HG03439 (cell line): ENCODE measurements at regions not wholly inside any gene's neighbourhood (a gene's known extent, or its start where the extent isn't known, plus 50 kb on each side); places are given as distances from the start of the nearest gene placed in this dataset.

ENCODE experiments used
- ATAC-seq: cut with Tn5 transposase; IDR thresholded peaks from one replicate; pipeline ENCODE4 v1.9.1; 2021; ENCODE audit warnings: mild to moderate bottlenecking, moderate library complexity; ENCODE audit not compliant: unreplicated experiment

DNA sequence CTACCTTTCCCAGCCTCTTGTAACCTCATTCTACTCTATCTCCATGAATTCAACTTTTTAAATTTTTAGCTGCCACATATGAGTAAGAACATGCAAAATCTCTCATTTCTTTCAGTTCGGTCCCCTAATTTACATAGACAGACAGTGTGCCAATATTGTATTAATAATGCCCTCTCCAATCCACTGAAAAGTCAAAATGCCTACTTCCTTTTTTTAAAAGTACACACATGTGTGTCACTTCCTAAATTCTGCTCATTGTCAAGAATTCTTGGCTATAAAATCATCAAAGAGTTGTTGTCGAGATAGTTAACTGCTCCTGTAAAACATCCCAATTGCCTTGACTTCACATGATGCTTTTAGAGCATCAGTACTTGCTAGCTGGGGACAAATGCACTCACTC, 84.2 kb upstream of the IL12A start:
- no peak for ATAC-seq

DNA sequence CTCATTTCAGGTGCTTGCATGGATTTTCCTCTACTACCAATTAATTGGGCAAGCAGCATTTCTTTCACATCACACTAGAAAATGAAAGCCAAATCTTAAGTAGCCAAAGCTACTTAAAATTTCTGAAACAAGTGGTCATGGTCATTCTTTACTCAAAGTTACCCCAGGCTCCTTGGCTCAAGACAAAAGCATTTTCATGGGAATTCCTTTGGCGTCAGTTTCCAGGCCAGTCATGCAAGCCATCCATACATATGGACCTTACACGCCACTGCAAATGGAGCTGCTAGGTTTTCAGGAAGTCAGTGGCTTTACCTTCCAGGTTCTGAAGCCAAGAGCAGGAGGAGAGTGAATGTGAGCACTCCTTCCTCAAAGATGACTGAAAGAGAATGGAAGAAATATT, 83.7 kb upstream of the IL12A start:
- no peak for ATAC-seq

DNA sequence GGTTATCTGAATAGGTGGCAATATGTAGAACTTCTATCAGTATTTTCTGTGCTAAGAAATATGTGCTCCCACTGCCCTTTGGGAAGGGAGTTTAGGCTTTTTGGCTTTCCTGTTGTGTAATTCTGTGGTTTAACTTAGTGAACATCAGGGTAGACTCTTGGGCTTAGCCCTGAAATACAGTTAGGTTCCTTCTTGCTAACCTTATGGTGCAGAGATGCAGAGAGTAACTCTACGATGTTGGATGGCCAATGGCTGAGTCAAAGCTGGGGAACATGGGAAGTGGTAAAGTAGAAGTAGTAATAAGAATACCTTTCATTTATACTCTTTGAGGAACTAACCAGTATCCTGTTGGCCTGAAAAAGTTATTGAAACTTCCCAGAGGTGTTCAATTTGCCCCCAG, 80.8 kb upstream of the IL12A start:
- no peak for ATAC-seq

DNA sequence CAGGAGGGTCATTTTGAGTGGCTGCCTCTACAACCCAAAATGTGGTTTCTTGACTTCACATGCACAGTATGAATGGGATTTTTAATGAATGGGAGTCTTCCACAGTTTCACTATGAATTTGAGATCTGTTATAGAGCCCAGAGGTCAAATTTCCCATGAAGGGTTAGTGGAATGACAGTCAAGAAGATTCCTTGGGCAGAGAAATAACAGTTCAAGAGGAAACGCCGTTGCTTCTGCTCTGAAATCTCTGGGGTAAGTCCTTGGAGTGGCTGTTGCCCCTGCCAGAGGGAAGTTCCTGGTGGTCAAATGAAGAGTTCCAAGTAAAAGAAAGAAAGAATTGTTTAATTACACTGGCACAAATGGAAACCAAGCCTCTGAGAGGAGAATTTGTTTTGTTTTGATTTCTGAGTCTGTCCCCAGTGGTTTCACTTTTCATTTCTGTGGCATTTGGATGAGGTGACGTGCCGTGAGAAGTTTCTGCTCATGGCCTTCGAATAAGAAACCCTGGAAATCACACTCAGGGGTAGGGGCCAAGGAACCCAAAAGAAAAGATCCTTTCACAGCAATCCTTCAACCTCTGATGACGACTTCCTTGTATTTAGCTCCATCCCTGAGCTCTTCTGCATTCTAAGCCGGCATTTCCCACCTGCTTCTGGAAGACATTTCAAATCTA, 77.5 kb upstream of the IL12A start:
- peak; percentile 91 for ATAC-seq

DNA sequence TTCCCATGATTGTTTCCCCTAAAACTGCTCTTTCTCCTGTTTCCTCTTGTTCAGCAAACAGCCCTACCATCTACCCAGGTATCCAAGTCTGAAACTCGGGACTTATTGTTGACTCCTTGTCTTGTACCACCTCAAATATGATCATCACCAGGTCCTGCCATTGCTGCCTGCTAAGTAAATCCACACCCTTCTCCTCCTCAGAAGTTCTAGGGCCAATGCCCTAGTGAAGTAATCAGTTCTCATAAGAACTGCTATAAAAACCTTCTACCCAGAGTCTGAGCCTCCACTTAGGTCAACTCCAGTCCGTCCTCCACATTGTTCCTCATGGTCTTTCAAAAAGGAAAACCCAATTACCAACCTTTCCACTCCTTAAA, 77.0 kb upstream of the IL12A start:
- no peak for ATAC-seq

DNA sequence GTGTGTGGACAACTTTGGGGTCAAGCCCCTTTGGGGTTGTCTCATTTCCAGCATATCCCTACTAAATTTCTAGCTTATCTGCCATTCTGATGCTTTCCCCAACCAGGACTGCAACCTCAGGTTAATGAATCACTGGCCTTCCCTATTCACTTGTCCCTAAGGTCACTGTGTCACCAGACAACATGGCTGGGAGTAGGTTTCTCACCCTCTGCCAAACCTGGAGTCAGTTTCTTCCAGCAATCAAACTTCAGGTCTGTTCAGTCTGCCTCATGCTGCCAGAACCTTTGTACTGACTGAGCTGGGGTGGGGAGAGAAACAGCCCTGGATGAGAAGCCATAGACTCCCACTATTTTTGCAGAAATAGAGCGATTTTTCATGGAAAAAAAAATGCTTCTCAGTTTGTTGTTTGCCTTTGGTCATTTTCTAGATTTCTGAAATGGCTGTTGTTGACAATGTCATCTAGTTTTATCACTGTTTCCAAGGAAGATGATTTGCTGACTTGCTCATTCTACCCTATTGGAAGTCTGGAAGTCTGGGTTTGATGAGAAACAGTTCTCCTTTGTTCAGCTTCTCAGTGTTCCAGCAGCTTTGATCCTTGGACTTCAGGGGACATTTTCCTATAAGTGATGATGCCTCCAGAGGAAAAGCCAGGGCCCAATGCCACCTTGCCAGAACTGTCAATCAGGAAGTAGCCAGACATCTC, 74.8 kb upstream of the IL12A start:
- no peak for ATAC-seq

DNA sequence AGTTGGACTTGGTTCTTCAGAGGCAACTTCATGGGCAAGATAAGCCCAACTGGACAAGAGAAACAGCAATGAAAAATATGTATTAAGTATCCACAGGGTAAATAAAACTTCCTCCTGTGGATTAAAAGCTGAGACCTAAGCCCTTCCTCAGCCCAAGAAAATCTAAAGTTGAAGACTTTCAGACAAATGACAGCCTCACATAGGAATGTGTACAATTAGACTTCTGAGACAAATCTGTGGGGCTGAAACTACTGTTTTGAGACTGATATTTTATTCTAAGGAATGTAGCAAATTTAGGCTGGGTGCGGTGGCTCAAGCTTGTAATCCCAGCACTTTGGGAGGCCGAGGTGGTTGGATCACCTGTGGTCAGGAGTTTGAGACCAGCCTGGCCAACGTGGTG, 74.2 kb upstream of the IL12A start:
- no peak for ATAC-seq

DNA sequence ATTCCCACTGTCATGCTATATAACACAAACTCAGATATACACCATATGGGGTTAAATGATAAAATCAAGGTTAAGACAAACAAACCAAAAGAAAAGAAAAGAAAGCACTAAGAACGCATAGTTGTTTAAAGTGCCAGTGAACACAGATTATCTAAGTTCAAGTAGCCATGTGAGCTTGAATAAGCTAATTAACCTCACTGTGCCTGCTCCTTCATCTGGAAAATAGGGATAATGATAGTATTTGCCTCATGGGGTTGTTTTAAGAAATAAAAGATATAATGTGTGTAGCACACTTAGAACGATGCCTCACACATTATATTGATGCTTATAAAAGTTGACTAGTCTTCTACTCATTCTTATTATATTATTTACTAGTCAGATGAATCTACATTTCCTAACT, 72.6 kb upstream of the IL12A start:
- ATAC-seq, result no peak

DNA sequence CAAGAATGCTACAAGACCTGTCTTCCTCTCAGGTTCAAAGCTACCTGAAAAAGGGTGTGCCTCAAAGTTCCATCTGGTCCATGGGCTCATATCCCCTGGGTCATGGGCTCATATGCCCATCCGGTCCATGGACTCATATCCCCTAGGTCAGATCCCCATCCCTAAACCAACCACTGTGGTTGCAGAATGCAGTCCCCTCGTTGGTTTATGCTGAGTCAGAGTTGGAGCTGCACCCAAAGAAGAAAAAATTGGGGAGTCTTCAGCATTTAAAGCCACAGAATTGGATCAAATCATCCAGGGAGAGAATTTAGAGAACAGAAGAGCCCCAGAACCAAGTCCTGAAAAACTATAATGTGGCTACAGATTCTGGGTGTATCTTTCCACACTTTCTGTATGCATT, 71.5 kb upstream of the IL12A start:
- ATAC-seq, result no peak

DNA sequence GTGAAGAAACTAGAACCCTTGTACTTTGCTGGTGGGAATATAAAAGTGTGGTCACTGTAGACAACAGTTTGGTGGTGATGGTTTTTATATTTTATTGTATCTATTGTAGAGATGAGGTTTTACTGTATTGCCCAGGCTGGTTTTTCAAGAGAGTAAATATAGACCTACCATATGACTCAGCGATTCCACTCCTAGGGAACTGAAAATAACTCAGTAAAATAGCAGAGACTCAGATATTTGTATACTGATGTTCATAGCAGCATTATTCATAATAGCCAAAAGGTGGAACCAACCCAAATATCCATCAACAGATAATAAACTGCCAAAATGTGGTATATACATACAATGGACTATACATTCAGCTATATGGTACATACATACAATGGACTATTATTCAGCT, 68.8 kb upstream of the IL12A start:
- peak; percentile 83 for ATAC-seq

DNA sequence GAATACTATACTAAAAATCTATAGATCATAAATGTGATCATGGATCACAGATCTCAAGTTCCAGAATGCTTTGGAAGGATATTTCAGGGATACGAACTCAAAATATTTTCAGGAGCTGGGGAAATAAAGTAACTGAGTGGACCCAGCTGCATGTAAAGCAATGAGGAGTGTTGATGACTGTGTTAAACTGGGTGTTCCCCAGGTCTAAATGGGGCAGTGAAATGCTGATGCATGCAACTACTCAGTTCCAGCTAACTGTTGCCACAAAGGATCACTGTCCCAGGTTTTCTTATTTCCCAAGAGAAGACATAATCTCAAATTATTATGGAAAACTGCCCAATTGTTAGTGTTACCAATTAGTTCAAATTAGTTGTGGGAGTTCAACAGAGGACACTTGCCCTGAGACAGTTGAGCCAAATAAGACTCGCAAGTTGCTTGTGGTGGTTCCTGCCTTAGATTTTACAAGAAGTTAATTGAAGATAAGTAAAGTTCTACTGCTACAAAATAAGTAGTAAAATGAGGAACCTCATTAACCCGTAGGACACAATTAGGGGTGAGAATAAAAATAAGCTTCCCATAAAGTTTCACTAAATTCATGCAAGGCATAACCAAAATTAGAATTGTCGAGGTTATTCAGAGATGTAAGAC, 66.3 kb upstream of the IL12A start:
- no peak for ATAC-seq

DNA sequence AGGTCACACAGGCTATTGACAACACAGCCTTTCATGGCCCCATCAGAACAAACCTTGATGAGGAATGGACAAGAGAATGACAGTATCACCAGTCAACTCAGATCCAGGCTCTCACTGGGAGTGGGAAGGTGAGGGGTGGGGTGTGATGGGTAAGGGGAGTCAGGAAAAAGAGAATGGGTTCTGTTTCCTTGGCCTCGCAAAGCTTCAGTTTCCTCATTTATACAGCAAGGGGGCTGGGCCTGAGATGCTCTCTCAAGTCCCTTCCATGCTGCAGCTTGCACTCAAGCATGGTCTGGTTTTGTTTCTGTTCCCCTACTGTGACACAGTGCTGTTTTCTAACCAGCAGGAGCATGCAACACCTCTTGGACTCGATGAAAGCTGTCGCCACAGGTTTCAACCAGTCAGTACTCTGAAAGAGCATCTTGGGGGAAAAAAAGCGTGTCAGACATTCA, 65.7 kb upstream of the IL12A start:
- peak; percentile 86 for ATAC-seq

DNA sequence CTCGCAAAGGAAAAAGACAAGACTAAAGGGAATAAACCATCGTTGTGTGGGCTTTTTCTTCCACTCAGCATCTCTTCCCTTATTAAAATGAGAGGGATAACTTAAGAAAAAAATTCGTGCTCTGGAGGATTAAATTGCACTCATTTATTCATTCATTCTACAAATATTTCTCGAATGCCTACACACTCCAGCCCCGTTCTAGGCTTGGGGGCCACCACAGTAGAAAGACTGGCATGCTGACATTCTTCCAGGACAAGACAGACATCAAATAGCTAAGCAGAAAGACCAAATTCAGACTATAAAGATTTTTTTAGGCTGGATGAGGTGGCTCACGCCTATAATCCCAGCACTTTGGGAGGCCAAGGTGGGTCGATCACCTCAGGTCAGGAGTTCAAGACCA, 65.3 kb upstream of the IL12A start:
- no peak for ATAC-seq

DNA sequence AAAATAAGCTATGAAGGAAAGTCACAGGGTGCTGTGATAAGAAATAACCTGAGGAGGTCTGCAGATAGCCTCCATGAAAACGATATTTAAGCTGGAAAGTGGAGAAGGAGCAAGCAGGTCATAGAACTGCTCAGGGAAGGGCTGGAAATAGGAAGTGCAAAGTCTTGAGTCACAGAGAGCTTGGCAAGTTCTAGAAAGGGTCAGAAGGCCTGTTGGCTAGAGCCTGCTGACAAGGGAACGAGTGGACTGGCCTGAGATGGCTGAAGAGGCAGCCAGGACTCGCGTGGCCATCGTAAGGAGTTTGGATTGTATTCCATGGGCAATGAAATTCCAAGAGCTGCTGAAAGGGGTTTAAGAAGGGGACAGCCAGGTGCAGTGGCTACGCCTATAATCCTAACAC, 64.7 kb upstream of the IL12A start:
- no peak for ATAC-seq

DNA sequence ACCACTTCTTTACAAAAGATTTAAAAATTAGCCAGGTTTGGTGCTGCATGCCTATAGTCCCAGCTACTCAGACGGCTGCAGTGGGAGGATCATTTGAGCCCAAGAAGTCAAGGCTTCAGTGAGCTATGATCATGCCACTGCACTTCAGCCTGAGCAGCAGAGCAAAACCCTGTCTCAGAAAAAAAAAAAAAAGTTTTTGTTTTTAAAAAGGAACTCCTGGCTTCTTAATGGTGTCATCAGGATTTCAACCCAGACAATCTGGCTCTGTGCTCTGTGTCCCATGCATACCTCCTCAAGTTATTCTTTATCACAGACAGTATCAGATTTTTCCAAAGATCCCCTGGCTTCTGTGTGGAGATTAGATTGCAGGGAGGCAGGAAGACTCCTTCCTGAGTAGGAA, 64.2 kb upstream of the IL12A start:
- no peak for ATAC-seq

DNA sequence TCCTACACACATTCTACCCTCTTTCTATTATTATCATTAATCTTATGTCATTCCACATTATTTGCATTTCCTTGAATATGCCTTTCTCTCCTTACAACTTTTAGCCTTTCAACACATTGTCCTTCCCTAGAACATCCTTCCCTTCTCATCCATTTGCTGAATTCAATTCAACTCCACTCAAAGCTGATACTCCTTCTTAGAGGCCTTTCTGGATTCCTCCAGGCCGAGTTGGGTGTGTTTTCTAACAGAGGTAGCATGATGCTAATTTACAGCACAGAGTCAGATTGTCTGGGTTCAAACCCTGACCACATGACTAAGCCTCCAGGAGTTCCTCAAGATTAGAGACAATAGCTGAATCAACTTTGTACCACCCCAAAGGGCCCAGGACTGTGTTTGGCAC, 63.4 kb upstream of the IL12A start:
- no peak for ATAC-seq

DNA sequence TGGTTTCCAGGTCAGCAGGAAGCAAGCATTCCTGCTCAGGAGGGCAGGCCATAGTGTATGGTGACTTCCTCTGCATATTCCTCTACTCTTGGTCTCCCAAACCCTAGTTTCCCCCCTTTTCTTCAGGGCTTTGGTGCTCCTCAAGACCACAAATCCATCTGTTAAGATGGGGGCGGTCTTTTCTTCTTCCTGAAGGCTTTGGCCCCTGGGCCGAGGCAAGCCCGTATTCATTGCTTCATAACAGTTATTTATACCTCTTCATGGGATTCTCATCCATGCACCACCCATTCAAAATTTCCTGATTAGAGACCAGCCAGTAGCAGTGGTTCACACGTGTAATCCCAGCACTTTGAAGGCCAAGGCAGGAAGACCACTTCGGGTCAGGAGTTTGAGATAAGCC, 62.1 kb upstream of the IL12A start:
- no peak for ATAC-seq

DNA sequence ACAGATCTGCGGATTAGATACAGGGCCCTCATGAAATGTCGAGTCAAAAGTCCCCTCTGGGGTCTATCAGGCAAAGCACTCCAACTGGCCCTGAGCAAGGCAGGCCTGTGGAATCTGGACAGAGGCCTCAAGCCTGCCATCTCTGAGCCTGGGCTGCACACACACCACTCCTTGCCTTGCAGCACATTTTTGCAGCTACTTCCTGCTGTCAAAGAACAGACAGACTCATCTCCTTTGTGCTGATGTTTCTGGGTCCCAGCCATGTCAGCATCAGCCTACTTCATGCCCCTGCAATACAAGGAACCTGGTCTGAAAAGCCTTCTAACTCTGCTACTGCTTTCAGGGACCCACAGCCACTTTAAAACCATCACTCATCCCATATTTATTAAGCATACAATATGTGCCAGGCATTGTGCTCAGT, 60.6 kb upstream of the IL12A start:
- no peak for ATAC-seq

DNA sequence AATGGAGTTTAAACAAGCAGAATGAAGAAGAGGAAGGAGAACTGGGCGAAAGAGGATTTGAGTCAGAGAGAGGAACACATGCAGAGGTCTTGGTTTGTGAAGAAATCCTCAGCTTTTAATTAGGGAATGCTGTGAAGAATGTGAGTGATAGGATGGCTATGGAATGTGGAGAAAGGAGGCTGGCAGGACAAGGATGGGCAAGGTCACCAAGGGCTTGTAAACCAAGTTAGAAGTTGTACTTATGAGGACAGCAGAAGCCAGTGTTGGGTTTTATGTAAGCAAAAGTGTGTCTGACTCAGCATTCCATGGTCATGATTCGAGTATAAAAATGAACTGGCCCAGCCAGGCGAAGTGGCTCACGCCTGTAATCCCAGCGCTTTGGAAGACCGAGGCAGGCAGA, 60.0 kb upstream of the IL12A start:
- ATAC-seq, result no peak

DNA sequence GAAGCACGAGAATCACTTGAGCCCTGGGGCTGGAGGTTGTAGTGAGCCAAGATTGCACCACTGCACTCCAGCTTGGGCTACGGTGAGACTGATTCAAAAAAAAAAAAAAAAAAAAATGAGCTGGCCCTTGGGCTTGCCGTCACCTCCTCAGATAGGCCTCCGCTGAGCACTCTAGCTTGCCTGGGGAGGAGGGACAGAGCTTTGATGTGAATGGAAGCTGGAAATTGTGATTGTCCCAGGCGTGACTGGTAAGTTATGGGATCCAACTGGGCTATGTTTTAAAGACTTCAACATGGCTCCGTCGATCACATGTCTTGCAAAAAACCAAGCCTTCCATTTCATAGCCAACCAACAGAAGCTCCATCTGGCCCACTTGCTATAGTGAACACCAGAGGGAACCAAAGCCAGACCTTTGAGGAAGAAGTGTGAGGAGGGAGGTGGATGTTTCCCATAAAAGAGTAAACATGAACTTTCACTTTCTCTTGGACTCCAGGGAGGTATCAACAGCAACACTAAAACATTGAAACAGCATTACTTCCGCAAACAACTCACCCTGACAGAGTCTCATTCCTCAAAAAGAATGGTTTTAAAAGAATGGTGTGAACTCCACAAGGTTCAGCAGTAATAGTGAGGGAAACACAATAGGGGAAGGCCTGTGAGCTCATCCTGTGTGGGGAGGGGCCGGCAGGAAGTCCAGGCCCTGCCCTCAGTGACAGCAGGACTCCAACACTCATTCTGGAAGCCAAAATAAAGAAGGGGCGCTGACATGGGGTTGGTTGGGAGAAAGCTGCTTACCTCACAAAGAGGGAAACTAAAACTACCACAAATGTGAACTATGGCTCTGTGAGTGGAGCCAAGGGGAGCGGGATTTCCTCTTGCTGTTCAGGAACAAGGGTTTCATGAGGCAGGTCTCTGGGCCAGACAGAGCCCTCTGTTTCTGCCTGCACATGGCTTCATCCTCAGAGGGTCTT, 59.2 kb upstream of the IL12A start:
- ATAC-seq, result no peak

DNA sequence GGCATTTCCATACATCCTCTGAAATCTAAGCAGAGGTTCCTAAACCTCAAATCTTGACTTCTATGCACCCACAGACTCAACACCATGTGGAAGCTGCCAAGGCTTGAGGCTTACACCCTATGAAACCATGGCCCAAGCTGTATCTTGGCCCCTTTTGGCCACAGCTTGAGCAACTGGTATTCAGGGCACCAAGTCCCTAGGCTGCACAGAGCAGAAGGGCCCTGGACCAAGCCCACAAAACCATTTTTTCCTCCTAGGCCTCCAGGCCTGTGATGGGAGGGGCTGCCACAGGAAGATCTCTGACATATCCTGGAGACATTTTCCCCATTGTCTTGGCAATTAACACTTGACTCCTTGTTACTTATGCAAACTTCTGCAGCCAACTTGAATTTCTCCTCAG, 54.4 kb upstream of the IL12A start:
- ATAC-seq, result no peak
